ENCODE measurements at regions not wholly inside any gene's neighbourhood (a gene's known extent, or its start where the extent isn't known, plus 50 kb on each side); places are given as distances from the start of the nearest gene placed in this dataset.

- no peak for DNase-seq
- Histone ChIP-seq H3K4me1 (no peaks in the 10 kb centered on the region), H3K36me3 (no peaks in the 10 kb centered on the region), H3K9me3 (replicated peaks) (no peaks in the 10 kb centered on the region), H3K27me3 (ENCODE audit: low read depth) (no peaks in the 10 kb centered on the region), H3K4me3 (no peak overlapping the region), H3K27ac (replicated peaks) (no peak overlapping the region)
- intact Hi-C loops (cut with micrococcal nuclease): no loop called here
- no peak for TF ChIP-seq CTCF (IDR thresholded peaks at IDR 0.05; ENCODE audit: borderline replicate concordance)
Measured at GRCh38 chr1:98404866-98405265, 256.7 kb upstream of the SNX7 start.

- no peak for DNase-seq
- TF ChIP-seq CTCF (IDR thresholded peaks at IDR 0.05; ENCODE audit: borderline replicate concordance): no peak
- intact Hi-C loops (cut with micrococcal nuclease): no loop called here
- Histone ChIP-seq H3K4me3 (no peak overlapping the region), H3K4me1 (no peaks in the 10 kb centered on the region), H3K36me3 (no peaks in the 10 kb centered on the region), H3K9me3 (replicated peaks) (no peaks in the 10 kb centered on the region), H3K27me3 (ENCODE audit: low read depth) (no peaks in the 10 kb centered on the region), H3K27ac (replicated peaks) (no peak overlapping the region)
Measured at GRCh38 chr1:98403963-98404480, 257.5 kb upstream of the SNX7 start.

- intact Hi-C loops (cut with micrococcal nuclease): no loop called here
- Histone ChIP-seq H3K27ac (replicated peaks) (no peak overlapping the region), H3K27me3 (ENCODE audit: low read depth) (no peaks in the 10 kb centered on the region), H3K4me3 (no peak overlapping the region), H3K36me3 (no peaks in the 10 kb centered on the region), H3K9me3 (replicated peaks) (no peaks in the 10 kb centered on the region), H3K4me1 (no peaks in the 10 kb centered on the region)
- no peak for TF ChIP-seq CTCF (IDR thresholded peaks at IDR 0.05; ENCODE audit: borderline replicate concordance)
- DNase-seq: no peak
Measured at GRCh38 chr1:98402860-98403259, 258.7 kb upstream of the SNX7 start.

GRCh38 chr1:98400446-98400845, 261.1 kb upstream of the SNX7 start:
- TF ChIP-seq CTCF (IDR thresholded peaks at IDR 0.05; ENCODE audit: borderline replicate concordance): no peak

GRCh38 chr1:98399218-98399617, 262.3 kb upstream of the SNX7 start:
- Histone ChIP-seq H3K9me3 (replicated peaks) (no peaks in the 10 kb centered on the region), H3K27ac (replicated peaks) (no peak overlapping the region), H3K4me1 (no peaks in the 10 kb centered on the region), H3K4me3 (no peak overlapping the region), H3K36me3 (no peaks in the 10 kb centered on the region), H3K27me3 (ENCODE audit: low read depth) (no peaks in the 10 kb centered on the region)
- no peak for DNase-seq
- TF ChIP-seq CTCF (IDR thresholded peaks at IDR 0.05; ENCODE audit: borderline replicate concordance): no peak
- intact Hi-C loops (cut with micrococcal nuclease): no loop called here

More at GRCh38 chr1:98400446-98400845, 261.1 kb upstream of the SNX7 start:
- no peaks in the 10 kb centered on the region for H3K9me3 ChIP-seq (replicated peaks)
- intact Hi-C loops (cut with micrococcal nuclease): no loop called here
- no peaks in the 10 kb centered on the region for H3K4me1 ChIP-seq
- H3K36me3 ChIP-seq: no peaks in the 10 kb centered on the region
- no peak for DNase-seq
- H3K27ac ChIP-seq (replicated peaks): no peak overlapping the region
- H3K4me3 ChIP-seq: no peak overlapping the region
- H3K27me3 ChIP-seq (ENCODE audit: low read depth): no peaks in the 10 kb centered on the region

- DNase-seq: no peak
- no peaks in the 10 kb centered on the region for H3K36me3 ChIP-seq
- H3K27ac ChIP-seq (replicated peaks): no peak overlapping the region
- no peaks in the 10 kb centered on the region for H3K9me3 ChIP-seq (replicated peaks)
- intact Hi-C loops (cut with micrococcal nuclease): no loop called here
- no peak for TF ChIP-seq CTCF (IDR thresholded peaks at IDR 0.05; ENCODE audit: borderline replicate concordance)
- H3K27me3 ChIP-seq (ENCODE audit: low read depth): no peaks in the 10 kb centered on the region
- H3K4me1 ChIP-seq: no peaks in the 10 kb centered on the region
- H3K4me3 ChIP-seq: no peak overlapping the region
Measured at GRCh38 chr1:98398649-98399048, 262.9 kb upstream of the SNX7 start.

Data from left ventricle myocardium inferior (tissue), 1 donor.